GM18858 (cell line): ENCODE measurements at regions not wholly inside any gene's neighbourhood (a gene's known extent, or its start where the extent isn't known, plus 50 kb on each side); places are given as distances from the start of the nearest gene placed in this dataset.

Experiments used
- ATAC-seq: cut with Tn5 transposase; IDR thresholded peaks from one replicate; pipeline ENCODE4 v1.9.1; 2021; ENCODE audit not compliant: unreplicated experiment

DNA sequence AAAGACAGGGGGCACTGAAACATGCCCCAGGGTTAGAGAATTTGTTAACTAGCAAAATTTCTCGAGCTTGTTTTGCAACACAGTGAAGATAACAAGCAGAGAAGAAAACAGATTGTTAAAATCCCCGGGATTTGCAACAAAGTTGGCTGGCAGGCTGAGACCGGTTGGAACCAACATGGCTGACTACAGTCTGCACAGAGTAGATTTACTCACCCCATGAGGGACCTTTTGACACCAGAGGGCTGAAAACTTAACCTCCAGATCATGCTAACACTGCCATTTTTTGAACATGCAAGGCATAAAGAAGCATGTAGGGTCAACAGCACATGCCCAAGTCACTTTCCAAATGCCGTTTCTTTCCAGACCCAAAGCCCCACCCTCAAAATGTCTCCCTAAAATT is 95.2 kb upstream of the TMEM26 start:
- ATAC-seq = no peak

DNA sequence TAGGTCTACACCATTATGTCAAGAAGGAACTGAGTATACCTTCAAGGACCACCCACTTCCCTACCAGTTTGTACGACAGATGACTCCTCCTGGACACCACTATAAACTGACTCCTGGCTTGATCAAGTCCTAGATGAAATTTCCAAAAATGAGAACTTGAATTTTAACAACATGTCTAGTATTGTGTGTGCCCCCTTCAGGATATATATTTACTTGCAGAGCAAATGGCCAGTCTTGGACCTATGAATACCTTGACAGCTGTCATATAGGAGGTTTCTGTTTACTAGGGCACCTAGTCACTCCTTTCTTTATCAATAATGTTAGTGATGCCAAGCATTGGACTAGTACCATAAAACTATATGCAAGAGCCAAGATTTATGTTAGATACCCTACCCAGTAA is 94.1 kb upstream of the TMEM26 start:
- ATAC-seq = no peak

- ATAC-seq = no peak
These were observed 92.0 kb upstream of the TMEM26 start for GRCh38 chr10:61545170-61545569.

DNA sequence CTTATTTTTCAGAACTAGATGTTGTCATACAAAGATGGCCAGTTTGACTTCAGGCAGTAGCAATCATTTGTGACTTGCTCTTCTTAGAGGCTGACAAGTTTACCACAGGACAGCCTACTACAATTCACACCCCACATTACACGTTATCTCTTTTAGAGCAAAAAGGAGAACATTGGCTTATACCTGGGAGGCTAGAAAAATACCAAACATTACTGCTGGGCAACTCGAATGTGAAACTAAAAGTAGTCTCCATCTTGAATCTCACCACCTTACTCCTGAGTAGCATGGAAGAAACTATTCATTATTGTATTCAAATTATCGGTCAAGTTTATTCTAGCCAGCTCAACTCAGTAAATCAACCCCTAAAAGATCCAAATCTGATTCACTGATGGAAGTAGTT is 90.7 kb upstream of the TMEM26 start:
- ATAC-seq = no peak

- ATAC-seq = no peak
These were observed 89.4 kb upstream of the TMEM26 start for GRCh38 chr10:61542596-61542995.

- ATAC-seq = peak; percentile 61
These were observed 88.8 kb upstream of the TMEM26 start for GRCh38 chr10:61541960-61542359.

DNA sequence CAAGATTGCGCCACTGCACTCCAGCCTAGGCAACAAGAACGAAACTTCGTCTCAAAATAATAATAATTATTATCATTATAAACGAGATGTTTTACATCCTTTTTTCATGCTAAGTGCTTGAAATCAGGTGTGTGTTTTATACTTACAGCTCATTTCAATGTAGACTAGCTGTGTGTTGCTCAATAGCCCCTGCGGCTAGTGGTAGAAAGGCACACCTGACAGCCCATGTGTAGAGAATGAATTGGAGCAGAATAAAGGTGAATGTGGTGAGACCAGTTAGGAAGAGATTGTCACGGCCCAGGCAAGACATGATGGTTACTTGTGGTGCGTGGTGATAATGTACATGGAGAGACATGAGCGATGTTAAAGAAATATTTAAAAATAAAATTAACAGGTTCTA is 86.7 kb upstream of the TMEM26 start:
- no peak for ATAC-seq

DNA sequence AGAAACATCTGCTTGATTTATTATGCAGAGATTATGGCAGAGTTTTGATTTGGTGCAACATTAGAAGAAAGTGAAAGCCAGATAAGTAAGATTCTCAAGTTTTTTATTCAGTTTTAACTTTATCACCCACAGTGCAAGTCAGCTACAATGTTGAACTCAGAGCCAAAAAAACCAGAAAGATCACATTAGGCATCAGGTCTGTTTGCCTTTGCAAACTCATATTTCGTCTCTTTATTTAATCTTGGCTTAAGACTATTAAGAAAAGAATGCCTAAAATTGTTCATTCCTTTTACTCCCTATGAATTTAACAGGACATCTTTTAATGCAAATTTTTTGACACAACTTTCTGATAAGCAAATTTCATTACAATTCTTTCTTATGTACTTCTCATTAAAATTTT is 76.0 kb upstream of the TMEM26 start:
- no peak for ATAC-seq

DNA sequence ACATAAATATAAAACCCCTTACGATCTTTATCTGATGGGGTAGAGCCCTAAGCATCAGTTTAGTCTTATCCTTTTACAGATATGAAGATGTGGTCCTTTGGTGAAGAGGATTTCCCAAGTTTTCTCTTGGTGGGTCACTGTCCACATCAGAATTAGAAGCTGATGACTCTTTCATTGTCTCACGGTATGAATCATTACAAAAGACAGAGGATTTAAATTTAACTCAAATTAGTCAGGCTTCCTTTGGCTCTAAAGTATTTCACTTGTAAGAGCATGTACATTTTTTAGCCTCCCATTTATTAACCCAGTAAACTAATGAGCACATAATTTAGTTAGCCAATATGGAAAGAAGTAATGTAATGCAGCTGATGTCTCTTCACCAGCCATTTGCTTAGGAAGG is 49.9 kb upstream of the TMEM26 start:
- ATAC-seq = no peak
